ENCODE measurements at regions not wholly inside any gene's neighbourhood (a gene's known extent, or its start where the extent isn't known, plus 50 kb on each side); places are given as distances from the start of the nearest gene placed in this dataset.

- no peak for DNase-seq (ENCODE audit: low read depth)
- in situ Hi-C loops (cut with HindIII; ENCODE audit: low pct_unique_long_range_greater_than_20kb, low sequenced_read_pairs), result no loop called here
Observed at GRCh38 chr6:41464019-41464418, 82.2 kb upstream of the FOXP4 start.

GRCh38 chr6:41464481-41464880 lies 81.7 kb upstream of the FOXP4 start:
- in situ Hi-C loops (cut with HindIII; ENCODE audit: low pct_unique_long_range_greater_than_20kb, low sequenced_read_pairs), result no loop called here
- DNase-seq (ENCODE audit: low read depth), result no peak

GRCh38 chr6:41466437-41466990 lies 79.7 kb upstream of the FOXP4 start:
- in situ Hi-C loops (cut with HindIII; ENCODE audit: low pct_unique_long_range_greater_than_20kb, low sequenced_read_pairs), result no loop called here
- no peak for DNase-seq (ENCODE audit: low read depth)

- in situ Hi-C loops (cut with HindIII; ENCODE audit: low pct_unique_long_range_greater_than_20kb, low sequenced_read_pairs), result no loop called here
- no peak for DNase-seq (ENCODE audit: low read depth)
Observed at GRCh38 chr6:41467061-41467460, 79.1 kb upstream of the FOXP4 start.

- in situ Hi-C loops (cut with HindIII; ENCODE audit: low pct_unique_long_range_greater_than_20kb, low sequenced_read_pairs), result no loop called here
- DNase-seq (ENCODE audit: low read depth), result no peak
Observed at GRCh38 chr6:41467627-41468404, 78.4 kb upstream of the FOXP4 start.

GRCh38 chr6:41469156-41470028 lies 76.8 kb upstream of the FOXP4 start:
- DNase-seq (ENCODE audit: low read depth), result no peak
- in situ Hi-C loops (cut with HindIII; ENCODE audit: low pct_unique_long_range_greater_than_20kb, low sequenced_read_pairs), result no loop called here

GRCh38 chr6:41470029-41470330 lies 76.2 kb upstream of the FOXP4 start:
- in situ Hi-C loops (cut with HindIII; ENCODE audit: low pct_unique_long_range_greater_than_20kb, low sequenced_read_pairs), result no loop called here
- DNase-seq (ENCODE audit: low read depth), result no peak

- DNase-seq (ENCODE audit: low read depth), result no peak
- in situ Hi-C loops (cut with HindIII; ENCODE audit: low pct_unique_long_range_greater_than_20kb, low sequenced_read_pairs), result no loop called here
Observed at GRCh38 chr6:41470331-41471063, 75.7 kb upstream of the FOXP4 start.

- in situ Hi-C loops (cut with HindIII; ENCODE audit: low pct_unique_long_range_greater_than_20kb, low sequenced_read_pairs), result no loop called here
- no peak for DNase-seq (ENCODE audit: low read depth)
Observed at GRCh38 chr6:41471064-41471895, 74.9 kb upstream of the FOXP4 start.

- DNase-seq (ENCODE audit: low read depth), result no peak
- in situ Hi-C loops (cut with HindIII; ENCODE audit: low pct_unique_long_range_greater_than_20kb, low sequenced_read_pairs), result no loop called here
Observed at GRCh38 chr6:41474213-41474933, 71.8 kb upstream of the FOXP4 start.

- in situ Hi-C loops (cut with HindIII; ENCODE audit: low pct_unique_long_range_greater_than_20kb, low sequenced_read_pairs), result no loop called here
- DNase-seq (ENCODE audit: low read depth), result no peak
Observed at GRCh38 chr6:41475164-41475563, 71.0 kb upstream of the FOXP4 start.

GRCh38 chr6:41475737-41476357 lies 70.3 kb upstream of the FOXP4 start:
- DNase-seq (ENCODE audit: low read depth), result no peak
- in situ Hi-C loops (cut with HindIII; ENCODE audit: low pct_unique_long_range_greater_than_20kb, low sequenced_read_pairs), result no loop called here

GRCh38 chr6:41476401-41476800 lies 69.8 kb upstream of the FOXP4 start:
- no peak for DNase-seq (ENCODE audit: low read depth)
- in situ Hi-C loops (cut with HindIII; ENCODE audit: low pct_unique_long_range_greater_than_20kb, low sequenced_read_pairs), result no loop called here

GRCh38 chr6:41477572-41477971 lies 68.6 kb upstream of the FOXP4 start:
- DNase-seq (ENCODE audit: low read depth), result no peak
- in situ Hi-C loops (cut with HindIII; ENCODE audit: low pct_unique_long_range_greater_than_20kb, low sequenced_read_pairs), result no loop called here

GRCh38 chr6:41483943-41484342 lies 62.2 kb upstream of the FOXP4 start:
- no peak for DNase-seq (ENCODE audit: low read depth)
- in situ Hi-C loops (cut with HindIII; ENCODE audit: low pct_unique_long_range_greater_than_20kb, low sequenced_read_pairs), result no loop called here

- DNase-seq (ENCODE audit: low read depth), result no peak
- in situ Hi-C loops (cut with HindIII; ENCODE audit: low pct_unique_long_range_greater_than_20kb, low sequenced_read_pairs), result no loop called here
Observed at GRCh38 chr6:41487860-41488432, 58.2 kb upstream of the FOXP4 start.

All from Caki2 (cell line).